ENCODE measurements at regions not wholly inside any gene's neighbourhood (a gene's known extent, or its start where the extent isn't known, plus 50 kb on each side); places are given as distances from the start of the nearest gene placed in this dataset.

GRCh38 chr20:58162986-58163385, 65.5 kb downstream of the ANKRD60 start:
- no peak for DNase-seq

GRCh38 chr20:58161192-58161591, 67.3 kb downstream of the ANKRD60 start:
- DNase-seq = no peak

GRCh38 chr20:58160451-58161061, 67.9 kb downstream of the ANKRD60 start:
- no peak for DNase-seq

- DNase-seq = no peak
Measured at GRCh38 chr20:58155148-58155925, 73.1 kb downstream of the ANKRD60 start.

- no peak for DNase-seq
Measured at GRCh38 chr20:58154113-58154512, 74.3 kb downstream of the ANKRD60 start.

GRCh38 chr20:58153121-58153520, 75.3 kb downstream of the ANKRD60 start:
- no peak for DNase-seq

GRCh38 chr20:58150772-58151171, 77.7 kb downstream of the ANKRD60 start:
- DNase-seq = no peak

GRCh38 chr20:58149437-58150091, 78.9 kb downstream of the ANKRD60 start:
- no peak for DNase-seq

- no peak for DNase-seq
Measured at GRCh38 chr20:58148891-58149290, 79.6 kb downstream of the ANKRD60 start.

GRCh38 chr20:58147628-58148370, 80.7 kb downstream of the ANKRD60 start:
- no peak for DNase-seq

- DNase-seq = no peak
Measured at GRCh38 chr20:58146746-58147140, 81.7 kb downstream of the ANKRD60 start.

GRCh38 chr20:58146081-58146745, 82.2 kb downstream of the ANKRD60 start:
- DNase-seq = no peak

- no peak for DNase-seq
Measured at GRCh38 chr20:58145506-58146080, 82.9 kb downstream of the ANKRD60 start.

- no peak for DNase-seq
Measured at GRCh38 chr20:58144096-58144495, 84.4 kb downstream of the ANKRD60 start.

- DNase-seq = no peak
Measured at GRCh38 chr20:58143531-58143930, 84.9 kb downstream of the ANKRD60 start.

GRCh38 chr20:58142843-58143185, 85.6 kb downstream of the ANKRD60 start:
- DNase-seq = no peak

GRCh38 chr20:58141971-58142842, 86.2 kb downstream of the ANKRD60 start:
- no peak for DNase-seq

- no peak for DNase-seq
Measured at GRCh38 chr20:58141496-58141895, 87.0 kb downstream of the ANKRD60 start.

GRCh38 chr20:58140787-58141425, 87.5 kb downstream of the ANKRD60 start:
- no peak for DNase-seq

GRCh38 chr20:58139849-58140786, 88.3 kb downstream of the ANKRD60 start:
- DNase-seq = no peak
